Naive B cell (primary cell): ENCODE measurements at regions not wholly inside any gene's neighbourhood (a gene's known extent, or its start where the extent isn't known, plus 50 kb on each side); places are given as distances from the start of the nearest gene placed in this dataset.

Experiments used
- ATAC-seq, 2 donors: fragments of 150-1000 bp; cut with Tn5 transposase; 2 replicates each; pipeline ENCODE4 v1.10.0; 2021; ENCODE audit warnings: low read depth in 2 of 2, mild to moderate bottlenecking in 2 of 2, moderate library complexity in 2 of 2
- DNase-seq: peaks from one replicate; pipeline ENCODE4 v3.0.0; 2022
- H3K27ac Mint-ChIP-seq, 6 donors: one replicate each; pipeline ENCODE4 v1.8.0; 2020 to 2022; ENCODE audit warnings: mild to moderate bottlenecking in 6 of 6, mixed read lengths in 6 of 6, moderate library complexity in 5 of 6, inconsistent platforms in 2 of 6
- H3K27me3 Mint-ChIP-seq, 3 donors: one replicate each; pipeline ENCODE4 v1.8.0; 2021 to 2022; ENCODE audit warnings: mixed read lengths in 3 of 3, mild to moderate bottlenecking in 1 of 3
- H3K36me3 Mint-ChIP-seq, 2 donors: one replicate each; pipeline ENCODE4 v1.8.0; 2020 to 2022; ENCODE audit warnings: mixed read lengths in 2 of 2, inconsistent platforms in 1 of 2, mild to moderate bottlenecking in 1 of 2
- H3K4me1 Mint-ChIP-seq, 3 donors: one replicate each; pipeline ENCODE4 v1.8.0; 2020 to 2022; ENCODE audit warnings: mixed read lengths in 3 of 3, inconsistent platforms in 1 of 3, mild to moderate bottlenecking in 1 of 3, moderate library complexity in 1 of 3
- H3K4me3 Mint-ChIP-seq, 8 donors: one replicate each; pipeline ENCODE4 v1.8.0; 2020 to 2022; ENCODE audit warnings: mild to moderate bottlenecking in 8 of 8, mixed read lengths in 8 of 8, moderate library complexity in 8 of 8, inconsistent platforms in 2 of 8
- H3K9me3 Mint-ChIP-seq, 7 donors: one replicate each; pipeline ENCODE4 v1.8.0; 2020 to 2022; ENCODE audit warnings: mixed read lengths in 7 of 7, mild to moderate bottlenecking in 5 of 7, inconsistent platforms in 2 of 7, moderate library complexity in 1 of 7

DNA sequence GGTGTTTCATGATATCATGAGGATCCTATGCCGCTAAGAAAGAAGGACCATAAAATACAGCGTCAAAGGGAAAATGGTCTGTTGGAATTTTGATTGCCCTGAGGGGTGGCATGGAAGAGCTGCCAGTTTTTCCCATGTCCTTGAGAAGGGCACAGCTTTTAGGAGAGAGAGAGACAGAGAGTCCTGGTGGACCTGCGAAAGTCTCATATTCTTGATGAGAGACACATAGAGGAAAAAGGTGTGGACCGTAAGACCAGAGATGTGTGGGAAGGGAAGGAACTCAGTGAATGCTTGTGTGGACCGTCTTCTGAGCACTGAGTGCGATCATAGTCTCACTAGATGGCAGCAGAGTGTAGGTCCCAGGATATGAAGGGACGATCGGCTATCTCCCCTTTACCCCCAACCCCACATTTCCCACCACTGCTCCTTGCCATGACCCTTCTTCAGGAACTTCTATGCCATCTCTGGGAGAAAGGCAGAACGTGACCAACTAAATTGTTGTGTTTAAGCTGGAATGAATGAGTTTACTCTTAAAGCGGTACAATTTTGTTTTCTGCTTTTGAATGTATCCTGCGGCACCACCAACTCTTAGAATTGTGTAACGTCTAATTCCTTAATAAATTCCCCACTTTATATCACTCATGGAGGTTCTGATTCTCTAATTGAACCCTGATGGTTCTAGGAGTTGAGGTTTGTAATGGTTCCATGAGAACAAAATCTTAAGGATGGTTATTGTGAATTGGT, 117.7 kb downstream of the CTH start:
- H3K27me3 Mint-ChIP-seq = peaks cover 17 to 36% (median 26%) of the 10 kb centered on the region in 3 donors
- H3K36me3 Mint-ChIP-seq = no peaks in the 10 kb centered on the region
- H3K9me3 Mint-ChIP-seq = no peaks in the 10 kb centered on the region
- peaks cover 0 to 4% (median 0%) of the 10 kb centered on the region in 3 donors for H3K4me1 Mint-ChIP-seq
- DNase-seq (no peak), ATAC-seq (no peak)
- no peak overlapping the region for H3K27ac Mint-ChIP-seq
- no peak overlapping the region for H3K4me3 Mint-ChIP-seq

GRCh38 chr1:70536708-70537366, 125.8 kb downstream of the CTH start:
- peaks cover 0 to 6% (median 0%) of the 10 kb centered on the region in 7 donors for H3K9me3 Mint-ChIP-seq
- no peak for ATAC-seq
- no peaks in the 10 kb centered on the region for H3K4me1 Mint-ChIP-seq
- DNase-seq = no peak
- peaks cover 3 to 16% (median 11%) of the 10 kb centered on the region in 3 donors for H3K27me3 Mint-ChIP-seq
- no peak overlapping the region for H3K4me3 Mint-ChIP-seq
- no peaks in the 10 kb centered on the region for H3K36me3 Mint-ChIP-seq
- no peak overlapping the region for H3K27ac Mint-ChIP-seq

GRCh38 chr1:70537788-70538187, 126.7 kb downstream of the CTH start:
- ATAC-seq (no peak), DNase-seq (no peak)
- Mint-ChIP-seq H3K9me3 (peaks cover 0 to 6% (median 0%) of the 10 kb centered on the region in 7 donors), H3K4me3 (no peak overlapping the region), H3K27me3 (peaks cover 3 to 16% (median 11%) of the 10 kb centered on the region in 3 donors), H3K4me1 (no peaks in the 10 kb centered on the region), H3K36me3 (no peaks in the 10 kb centered on the region), H3K27ac (no peak overlapping the region)

- Mint-ChIP-seq H3K9me3 (peaks cover 0 to 5% (median 0%) of the 10 kb centered on the region in 7 donors), H3K27ac (no peak overlapping the region), H3K4me1 (no peaks in the 10 kb centered on the region), H3K4me3 (no peak overlapping the region), H3K36me3 (no peaks in the 10 kb centered on the region), H3K27me3 (peaks cover 2 to 4% (median 3%) of the 10 kb centered on the region in 3 donors)
- no peak for DNase-seq
- ATAC-seq = no peak
Measured at GRCh38 chr1:70542030-70542429, 131.0 kb downstream of the CTH start.

GRCh38 chr1:70542856-70543255, 131.8 kb downstream of the CTH start:
- no peak for DNase-seq
- Mint-ChIP-seq H3K4me1 (no peaks in the 10 kb centered on the region), H3K27me3 (peaks cover 0 to 6% (median 0%) of the 10 kb centered on the region in 3 donors), H3K4me3 (no peak overlapping the region), H3K9me3 (peaks cover 0 to 5% (median 0%) of the 10 kb centered on the region in 7 donors), H3K36me3 (no peaks in the 10 kb centered on the region), H3K27ac (no peak overlapping the region)
- ATAC-seq = no peak

GRCh38 chr1:70546726-70547125, 135.7 kb downstream of the CTH start:
- no peak overlapping the region for H3K27ac Mint-ChIP-seq
- H3K4me1 Mint-ChIP-seq = no peaks in the 10 kb centered on the region
- H3K36me3 Mint-ChIP-seq = no peaks in the 10 kb centered on the region
- H3K27me3 Mint-ChIP-seq = peaks cover 0 to 5% (median 0%) of the 10 kb centered on the region in 3 donors
- no peak overlapping the region for H3K4me3 Mint-ChIP-seq
- ATAC-seq (no peak), DNase-seq (no peak)
- peaks cover 0 to 2% (median 0%) of the 10 kb centered on the region in 7 donors for H3K9me3 Mint-ChIP-seq

GRCh38 chr1:70552662-70553566, 141.8 kb downstream of the CTH start:
- DNase-seq (no peak), ATAC-seq (no peak)
- Mint-ChIP-seq H3K9me3 (peaks cover 0 to 2% (median 0%) of the 10 kb centered on the region in 7 donors), H3K27me3 (peaks cover 0 to 2% (median 0%) of the 10 kb centered on the region in 3 donors), H3K4me3 (no peak overlapping the region), H3K36me3 (no peaks in the 10 kb centered on the region), H3K27ac (no peak overlapping the region), H3K4me1 (no peaks in the 10 kb centered on the region)

DNA sequence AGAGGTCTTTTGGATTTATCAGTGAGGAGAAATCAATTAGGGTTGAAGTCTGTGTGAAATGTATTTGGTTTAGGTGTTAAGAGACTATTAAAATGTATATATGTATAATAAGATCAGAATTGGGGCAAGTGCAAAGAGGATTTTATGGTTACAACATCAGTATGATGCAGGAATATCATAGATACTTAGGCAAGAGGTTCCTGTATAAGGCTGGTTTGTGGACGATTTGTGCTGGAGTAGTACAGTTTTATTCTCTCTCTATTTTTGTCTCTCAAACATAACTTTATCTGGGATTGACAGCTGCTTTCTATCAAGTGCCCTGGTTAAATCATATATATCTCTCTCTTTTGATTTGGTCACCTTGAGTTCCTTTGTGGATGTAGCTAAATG, 142.5 kb downstream of the CTH start:
- DNase-seq (no peak), ATAC-seq (no peak)
- H3K27ac Mint-ChIP-seq = no peak overlapping the region
- H3K4me1 Mint-ChIP-seq = no peaks in the 10 kb centered on the region
- H3K9me3 Mint-ChIP-seq = peaks cover 0 to 2% (median 0%) of the 10 kb centered on the region in 7 donors
- H3K27me3 Mint-ChIP-seq = no peaks in the 10 kb centered on the region
- H3K36me3 Mint-ChIP-seq = no peaks in the 10 kb centered on the region
- H3K4me3 Mint-ChIP-seq = no peak overlapping the region

- Mint-ChIP-seq H3K27me3 (no peaks in the 10 kb centered on the region), H3K4me3 (no peak overlapping the region), H3K36me3 (no peaks in the 10 kb centered on the region), H3K27ac (no peak overlapping the region), H3K9me3 (peaks cover 0 to 2% (median 0%) of the 10 kb centered on the region in 7 donors), H3K4me1 (no peaks in the 10 kb centered on the region)
- DNase-seq = no peak
- ATAC-seq = no peak
Measured at GRCh38 chr1:70554341-70554740, 143.3 kb downstream of the CTH start.

- H3K4me3 Mint-ChIP-seq = no peak overlapping the region
- no peak for ATAC-seq
- peaks cover 0 to 6% (median 0%) of the 10 kb centered on the region in 3 donors for H3K27me3 Mint-ChIP-seq
- no peaks in the 10 kb centered on the region for H3K36me3 Mint-ChIP-seq
- H3K4me1 Mint-ChIP-seq = no peaks in the 10 kb centered on the region
- no peak overlapping the region for H3K27ac Mint-ChIP-seq
- no peak for DNase-seq
- no peaks in the 10 kb centered on the region for H3K9me3 Mint-ChIP-seq
Measured at GRCh38 chr1:70556541-70556940, 145.5 kb downstream of the CTH start.

GRCh38 chr1:70567167-70567566, 156.1 kb downstream of the CTH start:
- Mint-ChIP-seq H3K4me1 (no peaks in the 10 kb centered on the region), H3K27me3 (no peaks in the 10 kb centered on the region), H3K27ac (peak overlapping the region in 1 of 6 donors; percentile 17), H3K9me3 (no peaks in the 10 kb centered on the region), H3K36me3 (no peaks in the 10 kb centered on the region), H3K4me3 (no peak overlapping the region)
- ATAC-seq = no peak
- DNase-seq = no peak

DNA sequence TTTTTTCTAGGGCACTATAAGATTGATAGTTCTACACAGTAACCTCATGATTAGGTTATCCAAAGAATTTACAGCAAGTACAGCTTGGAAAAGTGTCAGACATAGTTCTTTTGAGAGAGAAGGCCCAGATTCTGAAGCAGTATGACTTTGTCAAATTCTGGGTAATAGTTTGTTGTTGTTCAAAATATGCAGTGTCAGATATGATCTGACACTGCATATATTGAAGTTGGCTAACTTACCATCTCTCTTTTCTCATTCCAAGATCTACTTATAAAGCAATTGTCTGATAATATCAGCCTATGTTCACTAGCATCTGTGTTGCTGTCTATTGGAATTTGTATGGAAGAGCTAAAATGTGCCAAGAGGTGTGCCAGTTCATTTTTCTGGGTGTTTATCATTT, 160.1 kb downstream of the CTH start:
- Mint-ChIP-seq H3K4me3 (no peak overlapping the region), H3K4me1 (no peaks in the 10 kb centered on the region), H3K27ac (no peak overlapping the region), H3K36me3 (no peaks in the 10 kb centered on the region), H3K9me3 (no peaks in the 10 kb centered on the region), H3K27me3 (peaks cover 0 to 8% (median 0%) of the 10 kb centered on the region in 3 donors)
- ATAC-seq = no peak
- DNase-seq = no peak

GRCh38 chr1:70573317-70573843, 162.3 kb downstream of the CTH start:
- H3K27me3 Mint-ChIP-seq = peaks cover 0 to 9% (median 0%) of the 10 kb centered on the region in 3 donors
- DNase-seq = no peak
- no peaks in the 10 kb centered on the region for H3K9me3 Mint-ChIP-seq
- H3K4me1 Mint-ChIP-seq = no peaks in the 10 kb centered on the region
- H3K36me3 Mint-ChIP-seq = no peaks in the 10 kb centered on the region
- no peak overlapping the region for H3K4me3 Mint-ChIP-seq
- no peak overlapping the region for H3K27ac Mint-ChIP-seq
- ATAC-seq = no peak
